Naive thymus-derived CD4-positive, alpha-beta T cell (primary cell): ENCODE measurements at regions not wholly inside any gene's neighbourhood (a gene's known extent, or its start where the extent isn't known, plus 50 kb on each side); places are given as distances from the start of the nearest gene placed in this dataset.

Experiments
- ATAC-seq: fragments of 150-1000 bp; cut with Tn5 transposase; 2 replicates; pipeline ENCODE4 v1.10.0; 2021; ENCODE audit warnings: mild to moderate bottlenecking, moderate library complexity
- CTCF ChIA-PET: fragments of 350-600 bp; sonication (Branson Sonifier 250); formaldehyde crosslinking; loops from one replicate; lab custom pipeline; 2021; ENCODE audit warnings: antibody characterized with exemption; lab: Charles Lee
- POLR2A ChIA-PET: fragments of 350-600 bp; sonication (Branson Sonifier 250); formaldehyde crosslinking; loops from one replicate; lab custom pipeline; 2021; ENCODE audit warnings: antibody characterized with exemption, inconsistent platforms; lab: Charles Lee
- DNase-seq, 9 donors: peaks; one replicate each; pipeline versions ENCODE4 v3.0.0 to v3.0.0-alpha.2; 2020 to 2022; ENCODE audit warnings: mixed read lengths in 1 of 9
- H3K27ac ChIP-seq: one replicate; pipeline ENCODE4 v1.7.0; 2013; ENCODE audit warnings: mild to moderate bottlenecking, low read depth, low read length, moderate library complexity
- H3K27me3 ChIP-seq, 2 donors: one replicate each; pipeline ENCODE4 v1.7.0; 2013; ENCODE audit warnings: low read length in 2 of 2, mild to moderate bottlenecking in 2 of 2, moderate library complexity in 2 of 2; ENCODE audit not compliant: control insufficient read depth in 2 of 2, insufficient read depth in 2 of 2
- H3K36me3 ChIP-seq, 3 experiments: 1 replicate in 2 of 3; 2 replicates in 1 of 3; pipeline ENCODE4 v1.7.0; 2013; ENCODE audit warnings: low read length in 3 of 3, mild to moderate bottlenecking in 3 of 3, moderate library complexity in 1 of 3; ENCODE audit not compliant: insufficient read depth in 3 of 3, control insufficient read depth in 2 of 3
- H3K4me1 ChIP-seq, 2 donors: one replicate each; pipeline ENCODE4 v1.7.0; 2013; ENCODE audit warnings: low read length in 2 of 2, mild to moderate bottlenecking in 2 of 2, moderate library complexity in 1 of 2; ENCODE audit not compliant: control insufficient read depth in 2 of 2, insufficient read depth in 2 of 2
- H3K4me3 ChIP-seq: 2 replicates; pipeline ENCODE4 v1.7.0; 2013; ENCODE audit warnings: mild to moderate bottlenecking, low read length
- H3K9me3 ChIP-seq, 3 experiments: 1 replicate in 2 of 3; 2 replicates in 1 of 3; pipeline ENCODE4 v1.7.0; 2013; ENCODE audit warnings: low read length in 3 of 3; ENCODE audit not compliant: control insufficient read depth in 2 of 3
- H3K27ac Mint-ChIP-seq, 9 donors: one replicate each; pipeline ENCODE4 v1.8.0; 2020 to 2022; ENCODE audit warnings: mixed read lengths in 9 of 9, mild to moderate bottlenecking in 8 of 9, moderate library complexity in 5 of 9, inconsistent platforms in 2 of 9
- H3K27me3 Mint-ChIP-seq, 5 donors: one replicate each; pipeline ENCODE4 v1.8.0; 2021 to 2022; ENCODE audit warnings: mixed read lengths in 5 of 5, mild to moderate bottlenecking in 1 of 5
- H3K36me3 Mint-ChIP-seq, 5 donors: one replicate each; pipeline ENCODE4 v1.8.0; 2020 to 2022; ENCODE audit warnings: mixed read lengths in 5 of 5, mild to moderate bottlenecking in 3 of 5, inconsistent platforms in 1 of 5
- H3K4me1 Mint-ChIP-seq, 7 donors: one replicate each; pipeline ENCODE4 v1.8.0; 2020 to 2022; ENCODE audit warnings: mixed read lengths in 7 of 7, mild to moderate bottlenecking in 3 of 7, inconsistent platforms in 1 of 7
- H3K4me3 Mint-ChIP-seq, 10 donors: one replicate each; pipeline ENCODE4 v1.8.0; 2020 to 2022; ENCODE audit warnings: mild to moderate bottlenecking in 10 of 10, mixed read lengths in 10 of 10, moderate library complexity in 6 of 10, inconsistent platforms in 2 of 10
- H3K9me3 Mint-ChIP-seq, 11 donors: one replicate each; pipeline ENCODE4 v1.8.0; 2020 to 2022; ENCODE audit warnings: mixed read lengths in 11 of 11, mild to moderate bottlenecking in 4 of 11, inconsistent platforms in 1 of 11, moderate library complexity in 1 of 11
- intact Hi-C, 2 donors: fragments of 100-400 bp; cut with micrococcal nuclease; formaldehyde crosslinking; loops; one replicate each; pipeline ENCODE4 v1.15.1; 2023

DNA sequence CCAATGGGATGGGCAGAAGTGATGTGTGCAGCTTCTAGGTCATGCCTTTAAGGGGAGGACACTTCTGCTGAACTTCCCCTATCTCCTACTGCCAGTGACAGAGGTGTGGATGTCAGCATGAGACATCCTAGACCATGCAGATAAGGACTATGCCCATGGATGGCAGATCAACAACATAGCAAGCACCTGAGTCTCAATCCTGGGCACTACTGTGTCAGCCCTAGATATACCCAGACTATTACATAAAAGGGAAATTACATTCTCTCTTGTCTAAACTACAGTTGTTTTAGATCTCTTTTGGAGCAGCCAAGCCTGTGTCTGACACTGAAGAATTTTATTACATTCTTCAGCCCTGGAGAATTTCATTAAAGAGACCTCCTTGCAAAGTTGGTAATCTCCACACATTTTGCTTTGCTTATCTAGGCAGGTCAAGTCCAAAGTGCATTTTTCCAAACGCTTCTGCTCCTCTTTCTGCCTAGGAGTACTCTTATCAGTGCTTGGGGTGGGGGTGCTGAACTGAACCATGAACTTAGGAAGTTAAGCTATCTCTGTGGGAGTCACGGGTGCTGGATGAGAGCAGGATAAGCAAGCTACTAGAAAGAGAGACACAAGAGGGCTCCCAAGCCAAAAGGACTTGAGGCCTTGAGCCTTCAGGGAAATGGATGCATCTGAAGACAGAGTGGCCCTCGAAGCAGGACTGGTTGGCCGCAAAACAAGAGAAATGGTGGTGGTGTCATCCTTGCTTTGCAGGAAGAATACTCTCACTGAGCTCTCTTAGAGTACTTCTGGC, 95.2 kb upstream of the SPRED2 start:
- ChIA-PET POLR2A (no interaction called here), CTCF (interaction anchor here (0.5 kb wide), 1 partner anchor 11 kb away, joined by 3 read pairs; no protein-coding TSS in a partner anchor)
- H3K4me3 Mint-ChIP-seq, result no peak overlapping the region
- Histone ChIP-seq H3K4me3 (no peak overlapping the region), H3K9me3 (no peaks in the 10 kb centered on the region), H3K4me1 (no peaks in the 10 kb centered on the region), H3K27me3 (no peaks in the 10 kb centered on the region), H3K36me3 (no peaks in the 10 kb centered on the region), H3K27ac (no peak overlapping the region)
- peaks cover 0 to 3% (median 0%) of the 10 kb centered on the region in 11 donors for H3K9me3 Mint-ChIP-seq
- ATAC-seq (no peak), DNase-seq (no peak)
- H3K27me3 Mint-ChIP-seq, result peaks cover 4 to 45% (median 16%) of the 10 kb centered on the region in 5 donors
- H3K36me3 Mint-ChIP-seq, result no peaks in the 10 kb centered on the region
- H3K27ac Mint-ChIP-seq, result no peak overlapping the region
- intact Hi-C loops, result no loop called here
- H3K4me1 Mint-ChIP-seq, result no peaks in the 10 kb centered on the region

DNA sequence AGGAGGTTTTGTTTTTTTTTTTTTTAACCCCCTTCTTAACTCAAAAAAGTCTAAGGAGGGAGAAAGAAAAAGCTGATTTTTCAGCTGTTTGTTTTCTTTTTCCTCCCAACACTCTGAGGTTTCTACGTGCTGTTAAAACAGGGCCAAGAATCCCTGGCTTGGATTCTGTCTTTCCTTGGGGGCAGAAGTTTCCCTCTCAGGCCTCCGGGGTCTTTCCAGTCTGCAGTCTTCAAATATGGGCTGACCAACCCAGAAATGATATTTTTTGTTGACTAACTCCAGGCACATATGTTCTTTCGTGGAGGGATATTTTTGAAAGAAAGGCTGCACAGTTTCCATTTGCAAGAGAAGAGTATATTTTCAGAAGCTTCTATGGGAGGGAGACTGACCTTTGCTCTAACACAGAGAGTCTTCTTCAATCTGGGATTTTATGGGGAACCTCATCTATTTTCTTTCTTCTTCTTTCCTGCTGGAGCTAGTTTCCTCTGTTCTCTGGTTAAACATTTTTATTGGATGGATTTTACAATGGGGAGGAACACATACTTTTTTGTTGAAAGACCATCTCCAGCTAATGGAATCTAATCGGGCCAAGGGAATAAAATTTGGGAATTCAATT, 93.3 kb upstream of the SPRED2 start:
- ATAC-seq (no peak), DNase-seq (no peak)
- H3K4me3 Mint-ChIP-seq, result no peak overlapping the region
- no peaks in the 10 kb centered on the region for H3K36me3 Mint-ChIP-seq
- no peak overlapping the region for H3K27ac Mint-ChIP-seq
- H3K9me3 Mint-ChIP-seq, result peaks cover 0 to 3% (median 0%) of the 10 kb centered on the region in 11 donors
- peaks cover 4 to 42% (median 16%) of the 10 kb centered on the region in 5 donors for H3K27me3 Mint-ChIP-seq
- Histone ChIP-seq H3K36me3 (no peaks in the 10 kb centered on the region), H3K4me3 (no peak overlapping the region), H3K27me3 (no peaks in the 10 kb centered on the region), H3K27ac (no peak overlapping the region), H3K4me1 (no peaks in the 10 kb centered on the region), H3K9me3 (no peaks in the 10 kb centered on the region)
- ChIA-PET POLR2A (no interaction called here), CTCF (no interaction called here)
- H3K4me1 Mint-ChIP-seq, result no peaks in the 10 kb centered on the region
- intact Hi-C loops, result no loop called here

DNA sequence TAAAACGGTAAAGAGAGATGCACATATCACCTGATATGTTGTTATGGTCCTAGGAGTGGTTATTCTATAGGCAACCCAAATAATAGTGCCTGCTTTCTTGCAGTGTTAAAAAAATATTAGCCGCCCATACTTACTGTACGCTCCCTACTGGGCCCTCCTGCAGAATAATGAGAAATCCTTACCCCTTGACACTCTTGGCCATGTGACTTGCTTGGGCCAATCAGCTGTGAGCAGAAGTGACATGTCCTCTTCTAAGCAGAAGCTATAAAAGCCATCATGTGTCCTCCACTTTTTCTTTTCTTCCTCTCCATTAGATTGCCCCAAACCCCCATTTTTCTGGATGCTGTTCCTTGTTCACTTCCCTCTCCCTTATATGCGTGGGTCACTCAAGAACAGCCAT, 90.5 kb upstream of the SPRED2 start:
- intact Hi-C loops, result no loop called here
- POLR2A ChIA-PET, result interaction anchor here (0.6 kb wide), 1 partner anchor 1888 kb away, joined by 3 read pairs; no protein-coding TSS in a partner anchor
- H3K36me3 Mint-ChIP-seq, result no peaks in the 10 kb centered on the region

DNA sequence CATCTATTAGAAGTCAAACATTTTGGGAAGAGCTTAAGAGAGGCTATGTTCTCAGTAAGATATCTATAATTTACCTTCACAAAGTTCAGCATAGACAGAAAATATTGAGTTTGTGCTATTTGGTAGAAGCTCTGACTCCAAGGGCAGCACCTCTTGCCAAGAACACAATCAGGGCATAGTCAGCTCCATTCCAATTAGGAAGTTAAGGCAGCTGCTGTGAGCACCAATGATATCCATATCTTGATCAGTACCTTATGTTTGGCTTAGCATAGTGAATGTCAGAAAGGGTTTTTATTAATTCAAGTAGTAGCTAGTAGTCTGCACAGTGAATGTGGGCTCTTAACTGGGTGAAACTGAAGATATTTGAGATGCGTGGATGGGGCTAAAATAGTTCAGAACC, 86.4 kb upstream of the SPRED2 start:
- ATAC-seq (no peak), DNase-seq (no peak)
- ChIA-PET CTCF (no interaction called here), POLR2A (no interaction called here)
- H3K27me3 Mint-ChIP-seq, result peaks cover 0 to 9% (median 5%) of the 10 kb centered on the region in 5 donors
- no peak overlapping the region for H3K27ac Mint-ChIP-seq
- H3K4me3 ChIP-seq, result no peak overlapping the region
- intact Hi-C loops, result no loop called here
- H3K9me3 Mint-ChIP-seq, result peaks cover 0 to 8% (median 0%) of the 10 kb centered on the region in 11 donors
- H3K4me3 Mint-ChIP-seq, result no peak overlapping the region
- no peak overlapping the region for H3K27ac ChIP-seq
- H3K4me1 Mint-ChIP-seq, result no peaks in the 10 kb centered on the region
- H3K9me3 ChIP-seq, result no peaks in the 10 kb centered on the region
- H3K36me3 ChIP-seq, result no peaks in the 10 kb centered on the region
- no peaks in the 10 kb centered on the region for H3K27me3 ChIP-seq
- no peaks in the 10 kb centered on the region for H3K4me1 ChIP-seq
- no peaks in the 10 kb centered on the region for H3K36me3 Mint-ChIP-seq

More for the DNA sequence above, 90.5 kb upstream of the SPRED2 start:
- Mint-ChIP-seq H3K4me1 (no peaks in the 10 kb centered on the region), H3K27ac (no peak overlapping the region), H3K4me3 (no peak overlapping the region), H3K27me3 (peaks cover 4 to 29% (median 16%) of the 10 kb centered on the region in 5 donors), H3K9me3 (peaks cover 0 to 8% (median 0%) of the 10 kb centered on the region in 11 donors)
- H3K36me3 ChIP-seq, result no peaks in the 10 kb centered on the region
- ATAC-seq (no peak), DNase-seq (no peak)
- no peak overlapping the region for H3K4me3 ChIP-seq
- CTCF ChIA-PET, result interaction anchor here (0.8 kb wide), 1 partner anchor 151 kb away, joined by 3 read pairs; no protein-coding TSS in a partner anchor
- H3K27me3 ChIP-seq, result no peaks in the 10 kb centered on the region
- H3K27ac ChIP-seq, result no peak overlapping the region
- no peaks in the 10 kb centered on the region for H3K4me1 ChIP-seq
- no peaks in the 10 kb centered on the region for H3K9me3 ChIP-seq

DNA sequence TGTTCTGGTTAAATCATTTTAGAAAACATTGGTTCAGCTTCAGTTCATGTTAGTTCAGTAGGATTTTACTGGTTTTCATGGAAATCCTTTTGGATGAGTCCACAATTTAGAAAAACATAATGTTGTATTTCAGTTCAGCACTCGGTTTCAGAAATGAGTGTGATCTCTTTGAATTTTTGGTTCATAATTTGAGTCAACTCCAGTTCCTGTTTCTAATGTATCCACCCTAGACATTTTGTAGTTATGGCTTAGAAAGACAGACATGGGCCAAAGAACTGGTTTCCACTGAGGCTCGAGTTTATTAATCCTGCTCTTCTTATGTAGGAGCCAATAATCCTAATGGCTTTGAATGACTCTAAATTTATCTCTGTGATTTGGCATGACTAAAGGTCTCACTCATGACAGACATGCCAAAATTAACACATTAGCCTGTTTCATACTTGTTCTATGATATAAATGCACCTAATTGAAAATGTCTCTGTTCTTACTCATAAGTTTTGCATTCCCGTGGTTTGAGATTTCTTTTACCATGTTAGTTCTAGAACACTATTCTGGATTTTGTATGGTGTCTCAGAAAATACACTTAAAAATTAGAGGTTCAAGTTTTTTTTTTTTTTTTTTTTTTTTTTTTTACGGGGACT, 82.3 kb upstream of the SPRED2 start:
- Histone ChIP-seq H3K4me1 (no peaks in the 10 kb centered on the region), H3K4me3 (no peak overlapping the region), H3K27me3 (no peaks in the 10 kb centered on the region), H3K9me3 (no peaks in the 10 kb centered on the region), H3K27ac (no peak overlapping the region), H3K36me3 (no peaks in the 10 kb centered on the region)
- no peak for DNase-seq
- Mint-ChIP-seq H3K27ac (no peak overlapping the region), H3K4me3 (no peak overlapping the region), H3K4me1 (no peaks in the 10 kb centered on the region), H3K36me3 (peaks cover 0 to 5% (median 0%) of the 10 kb centered on the region in 5 donors), H3K27me3 (peaks cover 0 to 8% (median 2%) of the 10 kb centered on the region in 5 donors), H3K9me3 (peaks cover 0 to 2% (median 0%) of the 10 kb centered on the region in 11 donors)
- intact Hi-C loops, result no loop called here
- ChIA-PET POLR2A (no interaction called here), CTCF (no interaction called here)
- ATAC-seq, result no peak

DNA sequence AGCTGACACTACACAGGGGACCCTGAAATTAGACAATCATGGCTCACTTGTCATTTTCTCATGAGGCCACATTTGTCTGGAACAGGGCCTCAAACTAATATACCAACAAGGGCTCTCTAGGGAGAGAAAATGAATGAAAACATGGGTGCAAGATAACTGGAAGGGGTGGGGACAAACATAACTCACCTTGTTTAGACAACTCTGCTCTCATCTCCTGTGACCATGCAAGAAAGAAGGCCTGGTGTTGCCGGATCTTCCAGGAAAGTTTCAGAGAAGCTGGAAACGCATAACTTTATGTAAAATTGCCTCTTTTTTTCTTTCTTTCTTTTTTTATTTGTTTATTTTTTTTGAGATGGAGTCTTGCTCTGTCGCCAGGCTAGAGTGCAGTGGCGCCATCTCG, 80.4 kb upstream of the SPRED2 start:
- POLR2A ChIA-PET, result no interaction called here
- H3K27me3 Mint-ChIP-seq, result peaks cover 0 to 8% (median 3%) of the 10 kb centered on the region in 5 donors
- no peak overlapping the region for H3K4me3 Mint-ChIP-seq

More for the DNA sequence above, 80.4 kb upstream of the SPRED2 start:
- no peaks in the 10 kb centered on the region for H3K9me3 ChIP-seq
- intact Hi-C loops, result no loop called here
- Mint-ChIP-seq H3K9me3 (peaks cover 0 to 2% (median 0%) of the 10 kb centered on the region in 11 donors), H3K27ac (no peak overlapping the region), H3K36me3 (peaks cover 0 to 5% (median 0%) of the 10 kb centered on the region in 5 donors), H3K4me1 (no peaks in the 10 kb centered on the region)
- no peak overlapping the region for H3K27ac ChIP-seq
- ATAC-seq, result no peak
- no peaks in the 10 kb centered on the region for H3K4me1 ChIP-seq
- CTCF ChIA-PET, result no interaction called here
- no peak overlapping the region for H3K4me3 ChIP-seq
- H3K27me3 ChIP-seq, result no peaks in the 10 kb centered on the region
- no peak for DNase-seq
- H3K36me3 ChIP-seq, result no peaks in the 10 kb centered on the region
